ENCODE measurements at regions not wholly inside any gene's neighbourhood (a gene's known extent, or its start where the extent isn't known, plus 50 kb on each side); places are given as distances from the start of the nearest gene placed in this dataset.
"Not testable (repeated sequence)": the region's sequence is repeated elsewhere in the genome, so short reads cannot be mapped to it uniquely, and the experiment has no call there.

DNA sequence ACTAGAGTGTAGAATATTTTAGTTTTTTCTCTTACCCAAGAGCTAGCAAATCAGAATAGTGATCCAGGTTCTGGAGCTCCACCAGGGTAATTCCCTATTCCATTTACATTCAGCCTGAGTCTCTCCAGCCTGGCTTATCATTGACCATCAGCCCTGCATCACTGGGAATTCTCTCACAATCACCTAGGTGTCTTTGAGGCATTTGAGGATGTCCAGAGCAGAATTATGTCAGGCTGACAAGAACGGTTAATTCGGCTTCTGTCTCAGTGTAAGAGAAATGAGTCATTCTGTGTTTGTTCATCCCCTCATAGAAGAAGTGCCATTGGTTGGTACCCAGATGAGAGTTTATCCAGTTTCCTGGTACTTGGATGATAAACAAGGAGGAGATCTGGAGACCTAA is 180.5 kb downstream of the ZNF737 start:
- DNase-seq = no peak

GRCh38 chr19:20371911-20372310 is 193.7 kb downstream of the ZNF737 start:
- DNase-seq = no peak

- DNase-seq = not testable (repeated sequence)
Observed at GRCh38 chr19:20371304-20371703, 194.3 kb downstream of the ZNF737 start.

DNA sequence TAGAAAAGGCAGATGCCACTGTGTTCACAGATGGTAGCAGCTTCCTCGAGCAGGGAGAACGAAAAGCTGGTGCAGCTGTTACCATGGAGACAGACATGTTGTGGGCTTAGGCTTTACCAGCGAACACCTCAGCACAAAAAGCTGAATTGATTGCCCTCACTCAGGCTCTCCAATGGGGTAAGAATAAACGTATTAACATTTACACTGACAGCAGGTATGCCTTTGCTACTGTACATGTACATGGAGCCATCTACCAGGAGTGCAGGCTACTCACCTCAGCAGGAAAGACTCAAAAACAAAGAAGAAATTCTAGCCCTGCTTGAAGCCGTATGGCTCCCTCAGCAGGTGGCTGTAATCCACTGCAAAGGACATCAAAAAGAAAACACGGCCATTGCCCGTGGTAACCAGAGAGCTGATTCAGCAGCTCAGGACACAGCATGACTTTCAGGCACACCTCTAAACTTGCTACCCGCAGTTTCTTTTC is 197.7 kb downstream of the ZNF737 start:
- peak; percentile 60 for DNase-seq

DNA sequence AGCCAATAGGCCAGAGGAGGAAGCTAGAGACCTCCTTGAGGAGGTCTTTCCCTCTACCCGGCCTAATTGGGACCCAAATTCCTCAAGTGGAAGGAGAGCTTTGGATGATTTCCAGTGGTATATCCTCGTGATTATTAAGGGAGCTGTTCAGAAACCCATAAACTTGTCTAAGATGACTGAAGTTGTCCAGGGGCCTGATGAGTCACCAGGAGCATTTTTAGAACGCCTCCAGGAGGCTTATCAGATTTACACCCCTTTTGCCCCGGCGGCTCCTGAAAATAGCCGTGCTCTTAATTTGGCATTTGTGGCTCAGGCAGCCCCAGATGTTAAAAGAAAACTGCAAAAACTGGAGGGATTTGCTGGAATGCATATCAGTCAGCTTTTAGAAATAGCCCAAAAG is 198.1 kb downstream of the ZNF486 start:
- DNase-seq = no peak

- no peak for DNase-seq
Observed at GRCh38 chr19:20359933-20360720, 193.1 kb downstream of the ZNF486 start.

DNA sequence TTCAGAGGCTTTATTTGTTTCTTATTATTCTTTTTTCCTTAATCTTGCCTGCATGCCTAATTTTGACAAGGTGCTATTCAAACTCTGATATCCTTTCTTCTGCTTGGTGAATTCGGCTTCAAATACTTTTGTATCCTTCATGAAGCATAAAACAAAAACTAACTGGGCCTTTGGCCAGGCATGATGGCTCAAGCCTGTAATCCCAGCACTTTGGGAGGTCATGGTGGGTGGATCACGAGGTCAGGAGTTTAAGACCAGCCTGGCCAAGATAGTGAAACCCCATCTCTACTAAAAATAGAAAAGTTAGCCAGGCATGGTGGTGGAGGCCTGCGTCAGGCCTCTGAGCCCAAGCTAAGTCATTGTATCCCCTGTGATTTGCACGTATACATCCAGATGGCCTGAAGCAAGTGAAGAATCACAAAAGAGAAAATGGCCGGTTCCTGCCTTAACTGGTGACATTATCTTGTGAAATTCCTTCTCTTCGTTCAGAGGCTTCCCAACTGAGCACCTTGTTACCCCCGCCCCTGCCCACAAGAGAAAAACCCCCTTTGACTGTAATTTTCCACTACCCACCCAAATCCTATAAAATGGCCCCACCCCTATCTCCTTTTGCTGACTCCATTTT is 191.9 kb downstream of the ZNF486 start:
- not testable (repeated sequence) for DNase-seq

DNA sequence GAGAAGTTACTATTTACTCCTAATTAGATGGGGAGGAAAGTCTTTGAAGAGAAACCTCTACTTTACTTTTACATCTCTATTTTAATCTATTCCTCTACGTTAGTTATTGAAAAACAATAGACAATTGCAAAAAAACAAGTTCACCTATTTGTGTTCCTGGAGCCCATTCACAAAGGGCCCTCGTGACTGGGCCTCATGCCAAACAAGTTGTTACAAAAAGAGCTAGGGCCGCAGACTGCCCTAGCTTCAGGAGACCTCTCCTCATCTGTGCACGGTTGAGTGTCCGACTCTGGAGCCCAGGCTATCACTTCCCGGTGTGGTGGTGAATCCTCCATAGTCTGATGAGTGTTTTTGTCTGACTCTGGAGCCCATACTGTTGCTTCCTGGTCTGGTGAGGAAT is 190.9 kb downstream of the ZNF486 start:
- no peak for DNase-seq

DNA sequence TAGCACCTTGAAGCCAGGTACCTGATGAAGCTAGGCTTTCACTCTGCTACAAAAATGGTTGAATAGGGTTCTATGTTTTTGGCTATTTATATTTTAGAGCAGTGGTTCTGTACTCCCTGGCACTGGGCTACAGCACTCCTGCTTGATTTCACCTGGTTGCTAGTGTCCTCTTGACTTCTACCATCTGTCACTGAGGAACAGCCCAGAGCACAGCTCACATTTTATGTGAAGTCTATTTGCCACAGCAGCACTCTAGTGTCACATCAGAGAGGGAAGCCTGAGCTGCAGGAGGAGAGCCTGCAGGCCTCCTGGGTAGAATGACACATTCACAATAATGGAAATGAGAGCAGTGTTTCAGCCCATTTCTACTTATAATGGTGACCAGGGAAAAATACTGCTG is 184.2 kb downstream of the ZNF486 start:
- DNase-seq = no peak

- DNase-seq = no peak
Observed at GRCh38 chr19:20349206-20349605, 182.2 kb downstream of the ZNF486 start.

DNA sequence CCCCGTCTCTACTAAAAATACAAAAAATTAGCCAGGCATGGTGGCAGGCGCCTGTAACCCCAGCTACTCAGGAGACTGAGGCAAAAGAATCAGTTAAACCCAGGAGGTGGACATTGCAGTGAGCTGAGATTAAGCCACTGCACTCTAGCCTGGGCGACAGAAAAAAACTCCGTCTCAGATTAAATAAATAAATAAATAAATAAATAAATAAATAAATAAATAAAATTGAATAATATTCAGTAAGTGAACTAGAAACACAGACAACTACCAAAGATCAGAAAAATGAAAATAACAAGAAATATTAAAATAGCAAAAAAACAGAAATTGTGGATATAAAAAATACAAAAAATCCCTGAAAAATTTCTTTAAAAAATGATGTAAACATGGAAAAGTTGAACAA is 172.4 kb downstream of the ZNF486 start:
- no peak for DNase-seq

DNA sequence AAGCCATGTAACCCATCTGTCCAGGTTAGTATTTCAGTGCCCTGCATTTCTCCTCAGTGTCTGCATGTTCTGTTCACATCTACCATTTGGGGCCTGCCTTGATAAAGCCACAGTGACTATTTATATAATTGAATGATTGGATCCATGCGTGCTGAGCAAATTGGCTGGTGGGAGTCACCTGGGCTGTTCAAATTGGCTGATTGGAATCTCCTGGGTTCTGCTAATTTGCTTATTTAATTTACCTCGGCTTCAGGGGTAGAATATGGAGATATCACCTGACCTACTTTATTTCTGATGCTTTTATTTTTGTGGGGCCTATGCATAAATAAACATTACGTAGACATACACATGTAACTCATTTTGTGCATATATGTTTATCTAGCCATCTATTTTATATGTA is 167.7 kb downstream of the ZNF486 start:
- no peak for DNase-seq

GRCh38 chr19:20333508-20333907 is 166.5 kb downstream of the ZNF486 start:
- no peak for DNase-seq

DNA sequence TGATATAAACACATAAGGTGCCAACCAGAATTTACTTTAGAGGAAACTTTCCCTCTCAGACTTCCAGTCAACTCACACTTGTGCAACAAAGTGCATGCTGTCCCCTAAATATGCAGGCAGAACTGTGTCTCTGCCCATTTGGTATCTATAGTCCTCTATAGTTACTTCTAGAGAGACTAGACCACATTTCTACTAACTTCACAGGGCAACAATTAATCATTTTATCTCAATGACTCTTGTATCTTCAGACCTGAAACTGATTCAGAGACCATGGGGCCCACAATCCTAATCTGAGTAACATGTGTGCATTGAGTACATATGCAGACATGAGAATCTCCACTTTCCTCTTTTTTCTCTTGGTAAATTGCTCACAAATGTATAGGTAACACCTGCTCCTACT is 158.1 kb downstream of the ZNF486 start:
- DNase-seq = no peak

DNA sequence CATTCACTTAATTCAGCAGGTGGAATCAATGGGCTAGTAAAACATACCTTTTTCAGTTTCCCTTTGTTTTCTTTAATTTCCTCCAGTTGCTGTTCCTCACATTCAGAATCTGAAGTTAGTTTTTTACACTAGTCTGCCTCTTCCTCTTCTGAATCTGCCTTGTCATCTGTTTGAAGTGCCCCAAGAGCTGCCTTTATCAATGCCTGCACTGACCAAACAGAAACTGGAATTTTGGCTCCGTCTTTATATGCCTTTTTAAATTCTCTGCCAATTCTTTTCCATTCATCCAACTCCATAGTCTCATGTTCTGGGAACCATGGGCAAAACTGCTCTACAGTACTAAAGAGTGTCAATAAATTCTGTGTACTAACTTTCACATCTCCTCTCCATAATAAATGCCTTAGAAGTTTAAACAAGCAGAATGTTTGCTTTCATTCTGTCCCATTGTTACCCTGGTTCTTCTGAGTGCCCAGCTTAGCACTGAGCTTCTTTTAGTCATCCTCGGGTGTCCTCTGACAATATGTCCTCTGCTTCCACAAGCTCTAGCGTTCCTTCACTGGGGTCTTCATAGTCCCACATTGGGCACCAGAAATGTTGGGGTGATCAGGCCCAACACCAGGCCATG is 154.2 kb downstream of the ZNF486 start:
- DNase-seq = no peak

- no peak for DNase-seq
Observed at GRCh38 chr19:20320191-20320590, 153.2 kb downstream of the ZNF486 start.

GRCh38 chr19:20318616-20319015 is 151.6 kb downstream of the ZNF486 start:
- DNase-seq = no peak

DNA sequence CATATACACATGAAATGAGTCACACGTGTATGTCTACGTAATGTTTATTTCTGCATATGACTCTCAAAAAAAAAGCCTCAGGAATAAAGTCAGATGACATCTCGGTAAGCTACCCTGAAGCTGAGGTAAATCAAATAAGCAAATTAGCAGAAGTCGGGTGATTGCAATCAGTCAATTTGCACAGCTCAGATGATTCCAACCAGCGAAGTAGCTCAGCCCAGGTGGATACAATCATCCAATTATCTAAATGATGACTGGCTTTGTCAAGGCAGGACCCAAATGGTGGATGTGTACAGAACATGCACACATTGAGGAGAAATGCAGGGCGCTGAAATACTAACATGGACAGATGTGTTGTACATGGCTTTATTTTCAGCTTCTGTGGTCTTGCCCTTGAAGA is 148.5 kb downstream of the ZNF486 start:
- no peak for DNase-seq

- no peak for DNase-seq
Observed at GRCh38 chr19:20313894-20314293, 146.9 kb downstream of the ZNF486 start.

GRCh38 chr19:20307127-20307526 is 140.1 kb downstream of the ZNF486 start:
- no peak for DNase-seq

DNA sequence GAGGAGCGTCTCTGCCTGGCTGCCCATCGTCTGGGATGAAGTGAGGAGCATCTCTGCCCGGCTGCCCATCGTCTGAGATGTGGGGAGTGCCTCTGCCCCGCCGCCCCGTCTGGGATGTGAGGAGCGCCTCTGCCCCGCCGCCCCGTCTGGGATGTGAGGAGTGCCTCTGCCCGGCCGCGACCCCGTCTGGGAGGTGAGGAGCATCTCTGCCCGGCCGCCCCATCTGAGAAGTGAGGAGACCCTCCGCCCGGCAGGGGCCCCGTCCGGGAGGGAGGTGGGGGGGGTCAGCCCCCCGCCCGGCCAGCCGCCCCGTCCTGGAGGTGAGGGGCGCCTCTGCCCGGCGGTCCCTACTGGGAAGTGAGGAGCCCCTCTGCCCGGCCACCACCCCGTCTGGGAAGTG is 129.3 kb downstream of the ZNF486 start:
- DNase-seq = not testable (repeated sequence)

- DNase-seq = no peak
Observed at GRCh38 chr19:20294181-20294580, 127.2 kb downstream of the ZNF486 start.

- DNase-seq = not testable (repeated sequence)
Observed at GRCh38 chr19:20292520-20292919, 125.5 kb downstream of the ZNF486 start.

- DNase-seq = no peak
Observed at GRCh38 chr19:20289186-20289585, 122.2 kb downstream of the ZNF486 start.

Measured in DMS79 treated with DMSO at 0.1 percent for 48 hours (cell line).